Fibroblast of the aortic adventitia (primary cell): ENCODE measurements at regions not wholly inside any gene's neighbourhood (a gene's known extent, or its start where the extent isn't known, plus 50 kb on each side); places are given as distances from the start of the nearest gene placed in this dataset.

Source experiments
- DNase-seq: peaks from one replicate; pipeline ENCODE4 v3.0.0-alpha.2; 2010; ENCODE audit warnings: low read depth
- H3K4me3 ChIP-seq: 2 replicates; pipeline ENCODE4 v1.5.1; 2011; ENCODE audit warnings: low read depth, mild to moderate bottlenecking, control low read depth, low read length, moderate library complexity
- TF ChIP-seq, protein P1 (sequence below): IDR thresholded peaks from 2 replicates; pipeline ENCODE4 v1.5.1; 2011; ENCODE audit warnings: mild to moderate bottlenecking, low read length, control low read depth, inconsistent platforms; ENCODE audit not compliant: insufficient read depth

DNA sequence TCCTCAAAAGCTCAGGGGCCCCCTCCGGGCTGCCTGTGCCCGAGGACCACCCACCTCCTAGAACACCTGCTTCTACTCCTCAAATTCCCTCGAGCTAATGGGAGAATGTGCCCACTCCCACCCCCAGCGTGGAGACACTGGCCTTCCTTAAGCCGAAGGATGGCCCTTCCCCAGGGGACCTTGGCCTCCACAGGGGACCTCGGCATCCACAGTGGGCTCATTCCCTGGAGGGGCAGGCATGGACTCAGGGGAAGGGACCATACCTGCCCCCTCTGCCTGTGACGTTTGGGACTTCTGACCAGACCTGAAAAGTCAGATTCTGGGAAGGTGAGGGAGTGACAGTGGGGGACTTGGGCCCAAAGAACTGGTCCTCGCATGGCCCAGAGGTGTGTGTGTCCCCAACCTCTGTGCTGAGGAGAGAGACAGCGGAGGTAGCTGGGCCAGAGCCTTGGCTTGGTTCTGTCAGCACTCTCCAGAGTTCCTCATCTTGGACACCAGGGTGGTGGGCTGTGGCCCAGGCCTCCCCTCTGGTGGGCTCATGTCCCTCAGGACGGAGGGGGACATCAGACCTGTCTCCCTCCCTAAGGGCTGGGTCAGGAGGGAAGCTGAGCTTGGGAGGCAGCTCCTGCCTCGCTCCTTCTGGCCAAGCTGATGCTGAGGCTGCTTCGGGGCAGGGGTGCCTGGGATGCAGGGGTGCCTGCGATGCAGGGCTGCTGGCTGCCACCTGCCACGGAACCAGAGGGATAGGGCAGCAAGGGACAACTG lies 240.4 kb downstream of the HAUS1 start:
- H3K4me3 ChIP-seq, result no peak overlapping the region
- no peak for DNase-seq
- TF ChIP-seq, protein P1, sequence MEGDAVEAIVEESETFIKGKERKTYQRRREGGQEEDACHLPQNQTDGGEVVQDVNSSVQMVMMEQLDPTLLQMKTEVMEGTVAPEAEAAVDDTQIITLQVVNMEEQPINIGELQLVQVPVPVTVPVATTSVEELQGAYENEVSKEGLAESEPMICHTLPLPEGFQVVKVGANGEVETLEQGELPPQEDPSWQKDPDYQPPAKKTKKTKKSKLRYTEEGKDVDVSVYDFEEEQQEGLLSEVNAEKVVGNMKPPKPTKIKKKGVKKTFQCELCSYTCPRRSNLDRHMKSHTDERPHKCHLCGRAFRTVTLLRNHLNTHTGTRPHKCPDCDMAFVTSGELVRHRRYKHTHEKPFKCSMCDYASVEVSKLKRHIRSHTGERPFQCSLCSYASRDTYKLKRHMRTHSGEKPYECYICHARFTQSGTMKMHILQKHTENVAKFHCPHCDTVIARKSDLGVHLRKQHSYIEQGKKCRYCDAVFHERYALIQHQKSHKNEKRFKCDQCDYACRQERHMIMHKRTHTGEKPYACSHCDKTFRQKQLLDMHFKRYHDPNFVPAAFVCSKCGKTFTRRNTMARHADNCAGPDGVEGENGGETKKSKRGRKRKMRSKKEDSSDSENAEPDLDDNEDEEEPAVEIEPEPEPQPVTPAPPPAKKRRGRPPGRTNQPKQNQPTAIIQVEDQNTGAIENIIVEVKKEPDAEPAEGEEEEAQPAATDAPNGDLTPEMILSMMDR, result no peak

DNA sequence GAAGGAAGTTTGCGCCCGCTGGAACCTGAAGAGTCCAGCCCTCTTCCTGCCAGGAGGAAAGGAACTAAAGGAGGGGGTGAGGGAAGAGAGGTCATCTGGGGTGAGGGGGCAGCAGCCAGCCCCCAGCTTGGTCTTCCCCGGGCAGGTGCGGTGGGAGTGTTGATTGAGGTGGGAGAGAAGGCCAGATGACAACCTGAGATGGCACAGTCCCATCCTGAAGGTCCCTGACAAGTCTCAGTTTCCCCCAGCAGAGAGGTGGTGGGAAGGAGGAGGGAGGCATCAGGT lies 240.9 kb downstream of the HAUS1 start:
- TF ChIP-seq, protein P1, result no peak
- no peak for DNase-seq
- no peak overlapping the region for H3K4me3 ChIP-seq

DNA sequence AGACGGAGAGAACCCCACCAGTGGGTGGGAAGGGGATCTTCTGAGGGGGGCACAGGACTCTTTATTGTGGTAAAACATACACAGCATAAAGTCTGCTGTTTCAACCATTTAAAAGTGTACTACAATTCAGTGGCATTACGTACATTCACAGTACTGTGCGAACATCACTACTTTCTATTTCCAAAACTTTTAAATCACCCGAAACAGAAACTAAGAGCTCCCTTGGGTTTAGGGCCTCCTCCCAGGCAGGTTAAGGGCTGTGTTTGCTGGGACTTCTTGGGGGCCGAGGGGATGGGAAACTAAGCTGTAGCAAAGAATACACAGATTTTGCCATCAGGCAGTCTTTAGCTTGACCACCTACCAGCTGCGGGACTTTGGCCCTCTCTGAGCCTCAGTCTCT lies 242.0 kb downstream of the HAUS1 start:
- TF ChIP-seq, protein P1, result no peak
- no peak for DNase-seq
- no peak overlapping the region for H3K4me3 ChIP-seq

DNA sequence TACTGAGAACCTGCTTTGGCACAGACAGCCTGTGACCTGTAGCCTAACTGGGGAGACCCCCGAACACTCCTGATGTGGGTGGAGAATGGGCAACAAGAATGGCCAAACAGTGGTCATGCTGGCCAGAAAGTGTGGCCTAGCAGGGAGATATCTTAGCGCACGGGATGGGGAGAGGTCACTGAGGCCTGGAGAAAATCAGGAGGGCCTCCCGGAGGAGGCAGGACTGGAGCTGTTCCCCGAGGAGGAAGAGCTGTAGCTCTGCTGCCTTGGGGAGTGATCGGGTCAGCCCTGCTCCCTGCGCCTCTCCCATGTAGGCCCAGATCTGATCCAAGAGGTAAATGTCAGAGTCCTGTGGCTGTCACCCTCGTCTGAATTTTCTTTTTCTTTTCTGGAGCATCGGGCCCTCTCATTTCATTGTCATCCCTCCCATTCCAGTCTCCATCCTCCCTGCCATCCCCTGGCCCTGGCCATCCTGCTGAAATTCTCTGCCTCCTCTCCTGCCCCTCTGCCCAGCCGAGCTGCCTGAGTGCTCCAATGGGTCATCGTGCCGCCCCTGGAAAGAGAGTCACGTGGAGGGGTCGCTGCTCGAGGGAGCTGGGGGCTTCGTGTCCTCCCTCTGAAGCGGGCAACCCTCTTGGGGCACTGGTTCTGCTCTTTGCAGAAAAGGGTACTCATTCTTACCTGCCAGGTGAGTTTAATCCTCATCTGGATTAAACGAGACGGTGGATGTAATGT lies 242.9 kb downstream of the HAUS1 start:
- no peak for DNase-seq
- no peak overlapping the region for H3K4me3 ChIP-seq
- TF ChIP-seq, protein P1, result no peak

DNA sequence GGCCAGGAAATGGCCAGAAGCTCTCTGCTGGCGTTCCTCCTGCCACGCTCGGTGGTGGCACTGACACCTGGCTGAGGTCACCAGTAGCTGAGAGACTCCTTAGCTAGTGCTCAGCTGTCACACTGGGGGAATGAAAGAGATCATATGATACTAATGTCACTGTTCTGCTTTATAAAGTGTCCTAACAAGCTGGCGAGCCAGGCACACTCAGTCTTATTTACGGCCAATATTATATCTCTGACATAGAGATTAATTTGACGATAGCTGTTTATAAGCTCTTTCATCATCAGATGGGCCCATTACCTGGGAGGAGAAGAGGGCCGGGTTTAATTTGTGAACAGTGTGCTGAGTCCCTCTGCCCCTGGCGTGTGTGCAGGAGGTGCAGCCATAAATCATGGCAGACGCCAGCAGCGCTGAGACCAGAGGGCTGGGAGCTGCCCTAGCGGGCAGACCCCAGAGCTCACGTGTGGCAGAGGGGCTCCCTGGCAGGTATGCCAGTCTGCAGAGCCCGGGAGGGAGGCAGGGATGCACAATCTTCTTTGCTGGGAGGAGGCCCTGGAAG lies 246.5 kb downstream of the HAUS1 start:
- TF ChIP-seq, protein P1, result no peak
- DNase-seq, result no peak
- H3K4me3 ChIP-seq, result no peak overlapping the region

DNA sequence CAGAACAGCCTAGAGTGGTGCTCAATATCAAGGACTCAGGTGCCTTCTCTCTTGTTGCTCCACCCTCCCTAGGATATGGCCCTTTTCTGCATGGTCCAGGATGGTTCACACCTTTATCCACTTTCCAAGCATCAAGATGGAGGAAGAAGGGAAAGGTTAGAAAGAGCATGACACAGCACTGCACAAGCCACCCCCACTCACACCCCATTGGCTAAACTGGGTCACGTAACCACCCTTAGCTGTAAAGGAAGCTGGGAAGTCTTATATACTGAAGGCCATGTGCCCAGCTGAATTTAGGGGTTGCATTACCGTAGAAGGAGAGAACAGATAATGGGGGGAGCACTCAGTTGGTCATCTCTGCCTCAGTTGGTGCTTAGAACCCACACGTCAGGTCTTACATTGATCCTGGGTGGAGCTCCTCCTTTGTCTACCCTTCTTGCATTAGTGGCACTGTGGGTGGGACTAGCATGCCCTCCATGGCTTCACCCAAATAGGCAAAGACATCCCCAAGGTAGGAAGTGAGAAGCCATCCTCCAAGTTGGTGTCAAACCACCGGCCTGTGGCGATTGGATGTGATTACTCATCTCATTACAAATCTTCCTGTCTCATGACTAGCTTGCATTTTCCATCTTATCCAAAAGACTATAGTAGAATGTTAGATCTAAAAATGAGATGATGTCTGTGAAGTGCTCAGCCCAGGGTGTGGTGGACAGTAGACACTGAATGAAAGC lies 248.5 kb downstream of the HAUS1 start:
- DNase-seq, result no peak
- TF ChIP-seq, protein P1, result no peak
- no peak overlapping the region for H3K4me3 ChIP-seq
